IMR-90 (cell line): ENCODE measurements at regions not wholly inside any gene's neighbourhood (a gene's known extent, or its start where the extent isn't known, plus 50 kb on each side); places are given as distances from the start of the nearest gene placed in this dataset.

Source experiments
- BHLHE40 ChIP-seq: fragments of 150-350 bp; IDR thresholded peaks from 2 replicates; pipeline ENCODE4 v1.6.1; 2016; ENCODE audit warnings: mild to moderate bottlenecking, low read depth, low read length
- FOS ChIP-seq: fragments of 150-350 bp; IDR thresholded peaks from 2 replicates; pipeline ENCODE4 v1.6.1; 2016; ENCODE audit warnings: low read depth, low read length
- MXI1 ChIP-seq: IDR thresholded peaks from 2 replicates; pipeline ENCODE4 v1.6.1; 2012; ENCODE audit warnings: low read depth, mild to moderate bottlenecking, low read length, moderate library complexity, borderline replicate concordance
- POLR2A ChIP-seq: IDR thresholded peaks from 2 replicates; pipeline ENCODE4 v1.6.1; 2012; ENCODE audit warnings: mild to moderate bottlenecking, low read depth, low read length
- RAD21 ChIP-seq: IDR thresholded peaks from 2 replicates; pipeline ENCODE4 v1.6.1; 2012; ENCODE audit warnings: low read length, improper control_type of control experiment
- RCOR1 ChIP-seq: IDR thresholded peaks from 2 replicates; pipeline ENCODE4 v1.6.1; 2012; ENCODE audit warnings: mild to moderate bottlenecking, low read length, improper control_type of control experiment; ENCODE audit not compliant: insufficient replicate concordance
- SMC3 ChIP-seq: fragments of 150-350 bp; IDR thresholded peaks from 2 replicates; pipeline ENCODE4 v1.6.1; 2016; ENCODE audit warnings: low read depth, mild to moderate bottlenecking, antibody characterized with exemption, low read length, moderate library complexity
- USF2 ChIP-seq: fragments of 150-350 bp; IDR thresholded peaks from 2 replicates; pipeline ENCODE4 v1.6.1; 2017; ENCODE audit warnings: mild to moderate bottlenecking, antibody characterized with exemption, low read length, low read depth
- TF ChIP-seq, protein P1 (sequence below): conservative IDR thresholded peaks from 2 replicates; pipeline ENCODE4 v1.5.1; 2012; ENCODE audit warnings: mild to moderate bottlenecking, low read depth, low read length, improper control_type of control experiment

GRCh38 chr4:155094201-155094820, 114.1 kb upstream of the NPY2R start:
- TF ChIP-seq, protein P1, sequence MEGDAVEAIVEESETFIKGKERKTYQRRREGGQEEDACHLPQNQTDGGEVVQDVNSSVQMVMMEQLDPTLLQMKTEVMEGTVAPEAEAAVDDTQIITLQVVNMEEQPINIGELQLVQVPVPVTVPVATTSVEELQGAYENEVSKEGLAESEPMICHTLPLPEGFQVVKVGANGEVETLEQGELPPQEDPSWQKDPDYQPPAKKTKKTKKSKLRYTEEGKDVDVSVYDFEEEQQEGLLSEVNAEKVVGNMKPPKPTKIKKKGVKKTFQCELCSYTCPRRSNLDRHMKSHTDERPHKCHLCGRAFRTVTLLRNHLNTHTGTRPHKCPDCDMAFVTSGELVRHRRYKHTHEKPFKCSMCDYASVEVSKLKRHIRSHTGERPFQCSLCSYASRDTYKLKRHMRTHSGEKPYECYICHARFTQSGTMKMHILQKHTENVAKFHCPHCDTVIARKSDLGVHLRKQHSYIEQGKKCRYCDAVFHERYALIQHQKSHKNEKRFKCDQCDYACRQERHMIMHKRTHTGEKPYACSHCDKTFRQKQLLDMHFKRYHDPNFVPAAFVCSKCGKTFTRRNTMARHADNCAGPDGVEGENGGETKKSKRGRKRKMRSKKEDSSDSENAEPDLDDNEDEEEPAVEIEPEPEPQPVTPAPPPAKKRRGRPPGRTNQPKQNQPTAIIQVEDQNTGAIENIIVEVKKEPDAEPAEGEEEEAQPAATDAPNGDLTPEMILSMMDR, result no peak
- TF ChIP-seq USF2 (no peak), RAD21 (no peak), POLR2A (no peak), FOS (no peak), BHLHE40 (no peak), MXI1 (no peak), RCOR1 (no peak), SMC3 (no peak)
